HG02588 (cell line): ENCODE measurements at regions not wholly inside any gene's neighbourhood (a gene's known extent, or its start where the extent isn't known, plus 50 kb on each side); places are given as distances from the start of the nearest gene placed in this dataset.

Experiments
- ATAC-seq: cut with Tn5 transposase; IDR thresholded peaks from one replicate; pipeline ENCODE4 v1.9.1; 2021; ENCODE audit warnings: mild to moderate bottlenecking, moderate library complexity; ENCODE audit not compliant: unreplicated experiment

DNA sequence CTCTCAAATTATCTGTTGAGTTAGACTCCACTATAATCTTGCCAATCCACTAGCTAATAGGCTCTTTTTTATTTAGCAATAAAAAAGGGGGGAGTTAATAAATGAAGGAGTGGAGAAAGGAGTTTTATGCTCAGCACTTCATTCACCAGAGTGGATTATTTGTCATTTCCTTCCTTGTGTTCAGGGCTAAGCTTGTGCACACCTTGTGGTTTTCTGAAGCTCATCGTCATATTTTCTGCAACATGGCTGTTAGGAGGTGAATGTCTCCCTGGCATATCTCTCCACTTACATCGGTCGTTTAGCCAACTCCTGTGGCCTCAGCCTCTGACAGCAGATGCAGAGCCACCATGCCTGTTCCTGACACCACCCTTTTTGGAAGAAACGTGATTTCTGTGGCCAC, 83.9 kb upstream of the MTNR1B start:
- no peak for ATAC-seq

- ATAC-seq, result no peak
Measured at GRCh38 chr11:92886243-92886905, 83.1 kb upstream of the MTNR1B start.

DNA sequence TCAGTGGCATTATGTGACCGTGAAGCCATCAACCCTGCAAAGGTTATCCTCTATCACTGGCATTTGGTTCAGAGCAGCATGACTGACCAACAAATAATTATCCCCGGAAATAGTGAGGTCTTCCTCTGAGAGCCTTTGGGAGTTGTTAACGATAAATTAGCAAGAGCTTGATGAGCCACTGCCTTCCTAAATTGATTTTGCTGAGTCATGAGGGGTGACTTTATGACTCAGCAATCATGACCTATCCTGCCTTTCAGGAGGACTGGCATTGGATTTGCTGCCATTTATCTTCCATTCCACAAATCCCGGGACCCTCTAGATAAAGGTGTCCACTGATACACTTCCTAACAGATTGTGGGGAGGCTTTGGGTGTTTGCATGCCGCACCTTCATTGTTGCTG, 80.8 kb upstream of the MTNR1B start:
- ATAC-seq, result no peak

GRCh38 chr11:92890846-92891245, 78.6 kb upstream of the MTNR1B start:
- ATAC-seq, result no peak

DNA sequence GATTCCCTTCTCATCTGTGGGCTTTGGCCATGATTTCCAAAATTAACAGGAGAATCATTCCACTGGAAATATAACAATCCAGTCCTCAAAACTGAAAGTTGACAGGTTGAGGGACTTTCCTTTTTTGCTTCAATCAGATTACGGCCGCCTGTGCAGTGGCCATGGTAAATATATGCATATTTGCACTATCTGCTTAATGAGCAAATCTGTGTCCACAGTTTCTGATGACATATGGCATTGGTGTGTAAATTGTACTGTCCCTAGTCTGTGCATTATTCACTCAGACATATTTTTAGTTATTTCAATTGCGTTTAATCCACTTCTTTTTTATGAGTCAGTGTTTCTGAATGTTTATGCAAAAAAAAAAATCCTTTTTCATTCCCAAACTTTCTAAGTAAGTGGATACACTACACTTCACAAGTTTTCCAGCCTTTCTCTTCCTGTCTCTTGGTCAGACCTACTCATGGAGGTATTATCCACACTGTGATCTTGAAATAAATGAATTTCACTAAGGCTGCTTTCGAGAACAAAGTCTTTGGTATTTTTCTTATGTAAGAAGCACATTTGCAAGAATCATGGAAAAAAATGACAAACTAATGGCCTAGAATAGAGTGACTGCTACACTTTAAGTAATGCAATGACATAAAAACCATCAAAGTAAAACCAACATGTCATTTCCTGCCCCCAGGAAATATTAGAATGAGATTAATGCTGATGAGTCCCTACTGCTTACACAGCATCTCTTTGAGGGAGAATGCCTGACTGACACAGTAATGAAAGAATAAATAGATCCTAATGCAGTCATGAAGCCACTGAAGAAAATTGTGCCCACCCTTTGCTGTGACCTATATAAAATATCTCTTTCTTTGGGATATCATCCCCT, 76.4 kb upstream of the MTNR1B start:
- ATAC-seq, result no peak

DNA sequence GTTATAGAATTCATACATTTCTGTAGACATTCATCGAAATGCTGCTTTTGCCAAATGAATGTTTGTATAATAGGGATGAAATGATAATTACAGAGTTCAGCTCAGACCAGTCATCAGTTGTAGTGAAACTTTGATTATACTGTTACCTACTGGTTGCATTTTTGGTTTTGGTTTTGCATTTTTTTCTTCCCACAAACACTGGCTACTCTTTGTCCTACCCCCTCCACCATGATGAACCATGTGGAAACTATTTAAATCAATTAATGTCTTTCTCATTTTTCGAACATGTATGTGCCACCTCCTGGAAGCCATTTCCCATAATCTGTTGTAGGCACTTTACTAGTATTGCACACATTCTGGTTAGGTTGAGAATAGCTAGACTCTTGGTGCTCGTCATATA, 75.3 kb upstream of the MTNR1B start:
- ATAC-seq, result no peak

DNA sequence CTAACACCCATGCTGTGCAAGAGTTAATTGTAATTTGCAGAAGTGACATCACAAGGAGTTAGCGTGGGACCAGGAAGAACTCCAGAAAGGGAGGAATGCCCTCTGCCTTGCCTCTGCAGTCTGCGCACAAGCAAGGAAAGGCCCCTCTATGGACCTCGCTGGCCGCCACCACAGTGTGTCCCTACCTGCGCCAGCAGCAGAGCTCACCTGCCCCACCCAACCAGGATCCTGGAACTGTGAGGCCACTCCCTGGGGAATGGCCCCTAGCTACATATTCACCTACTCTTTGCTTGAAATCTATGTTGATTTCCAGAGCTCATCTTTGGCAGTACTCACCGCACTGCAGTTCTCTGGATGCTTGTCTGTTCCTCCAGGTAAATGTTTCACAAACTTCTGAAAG, 72.0 kb upstream of the MTNR1B start:
- no peak for ATAC-seq

DNA sequence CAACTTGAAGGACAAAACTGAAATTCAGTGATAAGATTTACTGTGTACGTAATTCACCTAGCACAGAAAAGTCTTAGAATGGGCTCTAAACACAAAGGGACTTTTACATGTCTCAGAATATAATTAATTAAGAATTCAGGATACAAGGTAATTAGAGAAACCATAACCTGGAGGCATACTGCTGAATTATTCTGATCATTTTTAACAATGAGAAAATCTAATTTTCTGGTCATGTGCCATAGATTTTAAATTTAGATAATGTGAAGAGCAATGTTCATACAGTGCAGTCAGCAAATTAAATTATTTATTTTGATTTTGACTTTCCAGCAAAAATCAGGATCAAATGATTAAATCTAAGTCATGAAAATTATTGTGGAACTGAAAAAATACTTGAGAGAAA, 67.0 kb upstream of the MTNR1B start:
- no peak for ATAC-seq

- no peak for ATAC-seq
Measured at GRCh38 chr11:92907671-92908070, 61.8 kb upstream of the MTNR1B start.

GRCh38 chr11:92909214-92909613, 60.2 kb upstream of the MTNR1B start:
- ATAC-seq, result no peak

DNA sequence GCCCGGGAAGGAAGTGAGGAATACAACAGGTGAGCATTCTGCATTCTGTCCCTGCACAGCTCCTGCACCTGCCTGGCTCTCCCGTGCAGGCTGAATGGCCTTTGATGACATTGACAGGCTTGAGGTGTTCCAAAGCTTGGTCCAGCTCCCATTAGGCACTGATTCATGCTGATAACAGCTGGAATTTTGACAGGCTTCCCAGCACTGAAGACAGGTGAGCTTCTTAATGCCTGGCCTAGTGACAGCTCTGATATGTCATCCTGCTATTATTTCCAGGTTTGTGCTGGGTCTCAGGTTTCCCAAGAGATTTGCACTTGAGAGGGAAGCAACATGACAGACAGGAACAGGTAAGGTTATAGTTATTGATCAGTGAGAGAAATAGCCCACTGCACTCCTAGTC, 58.0 kb upstream of the MTNR1B start:
- ATAC-seq, result no peak

- ATAC-seq, result no peak
Measured at GRCh38 chr11:92915551-92915950, 53.9 kb upstream of the MTNR1B start.

GRCh38 chr11:92916299-92916698, 53.2 kb upstream of the MTNR1B start:
- no peak for ATAC-seq

GRCh38 chr11:92917927-92918326, 51.5 kb upstream of the MTNR1B start:
- no peak for ATAC-seq

GRCh38 chr11:92919048-92919447, 50.4 kb upstream of the MTNR1B start:
- ATAC-seq, result no peak
